Liver (tissue), 3 donors: ENCODE measurements at regions not wholly inside any gene's neighbourhood (a gene's known extent, or its start where the extent isn't known, plus 50 kb on each side); places are given as distances from the start of the nearest gene placed in this dataset.

ENCODE experiments used
- CTCF ChIP-seq: fragments of 150-350 bp; IDR thresholded peaks from 2 replicates; pipeline ENCODE4 v1.5.1; 2017; ENCODE audit warnings: improper control_type of control experiment, low read depth, low read length; ENCODE audit not compliant: missing input control
- EGR1 ChIP-seq, 2 donors: IDR thresholded peaks; 2 replicates each; pipeline ENCODE4 v1.6.1; 2016 to 2018; ENCODE audit warnings: antibody characterized with exemption in 2 of 2, low read depth in 2 of 2
- FOXA1 ChIP-seq: IDR thresholded peaks from 2 replicates; pipeline ENCODE4 v1.6.1; 2016; ENCODE audit warnings: antibody characterized with exemption
- MAX ChIP-seq: IDR thresholded peaks from 2 replicates; pipeline ENCODE4 v1.6.1; 2016; ENCODE audit warnings: antibody characterized with exemption
- RAD21 ChIP-seq, 2 donors: IDR thresholded peaks; 2 replicates each; pipeline ENCODE4 v1.6.1; 2016; ENCODE audit warnings: antibody characterized with exemption in 2 of 2, mild to moderate bottlenecking in 2 of 2
- REST ChIP-seq: IDR thresholded peaks from 2 replicates; pipeline ENCODE4 v1.6.1; 2016; ENCODE audit warnings: antibody characterized with exemption, mild to moderate bottlenecking
- RXRA ChIP-seq, 2 donors: IDR thresholded peaks; 2 replicates each; pipeline ENCODE4 v1.6.1; 2017 to 2018; ENCODE audit warnings: antibody characterized with exemption in 2 of 2, mild to moderate bottlenecking in 1 of 2
- SP1 ChIP-seq: IDR thresholded peaks from 2 replicates; pipeline ENCODE4 v1.6.1; 2018; ENCODE audit warnings: antibody characterized with exemption, mild to moderate bottlenecking
- TAF1 ChIP-seq: conservative IDR thresholded peaks from 2 replicates; pipeline ENCODE4 v1.6.1; 2016; ENCODE audit warnings: antibody characterized with exemption, mild to moderate bottlenecking
- YY1 ChIP-seq: IDR thresholded peaks from 2 replicates; pipeline ENCODE4 v1.6.1; 2016; ENCODE audit warnings: antibody characterized with exemption, mild to moderate bottlenecking
- donor health status: healthy.
- donor health status: healthy.

- TF ChIP-seq CTCF (no peak), MAX (no peak), YY1 (no peak), SP1 (no peak), REST (no peak), TAF1 (no peak), EGR1 (IDR thresholded peaks at IDR 0.05; ENCODE audit: low read depth in 2 of 2) (no peak), RAD21 (IDR thresholded peaks at IDR 0.05) (no peak), FOXA1 (no peak), RXRA (IDR thresholded peaks at IDR 0.05) (no peak)
These were observed 641.1 kb downstream of the MECOM start for GRCh38 chr3:169022457-169022856.
